GM19397 (cell line): ENCODE measurements at regions not wholly inside any gene's neighbourhood (a gene's known extent, or its start where the extent isn't known, plus 50 kb on each side); places are given as distances from the start of the nearest gene placed in this dataset.

Experiments
- ATAC-seq: cut with Tn5 transposase; IDR thresholded peaks from one replicate; pipeline ENCODE4 v1.9.1; 2021; ENCODE audit warnings: mild to moderate bottlenecking, moderate library complexity; ENCODE audit not compliant: unreplicated experiment

GRCh38 chr4:22986262-22986661, 293.5 kb downstream of the GBA3 start:
- no peak for ATAC-seq

DNA sequence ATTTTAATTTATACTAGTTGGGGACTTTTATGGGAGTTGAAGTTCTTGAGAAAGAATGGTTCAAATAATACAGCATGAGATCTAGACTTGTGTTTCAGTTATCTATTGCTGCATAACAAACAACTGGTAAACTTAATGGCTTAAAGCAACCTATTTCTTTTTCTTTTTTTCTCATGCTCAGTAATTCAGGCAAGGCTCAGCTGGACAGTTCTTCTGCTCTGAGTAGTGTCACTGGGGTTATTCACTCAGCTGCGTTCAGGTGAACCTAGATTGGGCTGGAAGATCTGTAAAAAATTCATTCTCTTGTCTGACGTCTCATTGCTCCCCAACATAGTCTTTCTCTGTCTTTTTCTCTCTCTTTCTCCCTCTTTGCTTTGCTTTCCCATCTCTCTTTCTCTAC, 291.7 kb downstream of the GBA3 start:
- no peak for ATAC-seq

- no peak for ATAC-seq
Measured at GRCh38 chr4:22978656-22979055, 285.9 kb downstream of the GBA3 start.

- no peak for ATAC-seq
Measured at GRCh38 chr4:22970665-22971064, 277.9 kb downstream of the GBA3 start.

DNA sequence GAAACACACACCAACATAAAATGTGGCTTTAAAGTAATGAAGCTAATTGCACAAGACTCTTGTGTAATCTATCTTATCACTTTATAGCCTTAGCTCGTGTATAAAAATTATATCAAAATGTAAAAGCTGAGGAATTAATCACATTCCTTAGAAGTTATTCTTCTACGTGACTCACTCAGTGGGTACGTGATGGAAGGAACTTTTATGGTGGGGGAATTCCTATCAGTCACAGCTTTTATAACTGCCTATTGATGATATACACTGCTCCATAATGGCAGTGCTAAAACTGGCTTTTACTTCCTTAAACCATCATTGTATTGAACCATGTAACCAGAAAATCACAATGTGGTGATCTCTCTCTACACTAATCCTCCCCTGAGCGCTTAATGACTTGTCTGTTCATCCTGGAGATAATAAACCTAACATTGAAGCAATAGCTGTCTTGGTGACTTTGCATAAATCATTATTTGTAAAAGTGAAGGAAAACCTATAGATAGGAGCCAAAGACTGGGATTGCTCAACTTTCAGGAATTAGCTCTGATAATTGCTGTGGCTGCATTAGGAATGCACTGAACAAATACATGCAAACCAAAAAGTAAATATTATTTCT, 276.7 kb downstream of the GBA3 start:
- ATAC-seq = no peak

GRCh38 chr4:22962295-22962694, 269.6 kb downstream of the GBA3 start:
- ATAC-seq = no peak

DNA sequence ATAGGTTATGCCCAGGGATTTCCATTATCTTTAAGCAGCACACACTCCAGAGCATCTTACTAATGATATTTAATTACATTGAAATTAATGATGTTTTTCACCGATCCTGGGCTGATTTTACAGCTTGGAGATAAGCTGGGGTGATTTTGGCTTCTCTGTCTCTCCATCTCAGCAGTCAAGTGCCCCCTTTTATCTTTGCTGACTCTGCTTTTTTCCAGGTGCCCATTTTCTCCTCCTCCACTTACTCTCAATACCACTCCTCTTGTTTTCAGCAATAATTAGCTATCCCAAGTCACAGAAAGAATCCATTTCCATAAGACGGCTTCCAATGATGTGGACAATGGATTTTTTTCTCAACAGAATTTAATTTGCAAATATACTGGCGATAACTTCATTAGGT, 266.7 kb downstream of the GBA3 start:
- ATAC-seq = no peak

DNA sequence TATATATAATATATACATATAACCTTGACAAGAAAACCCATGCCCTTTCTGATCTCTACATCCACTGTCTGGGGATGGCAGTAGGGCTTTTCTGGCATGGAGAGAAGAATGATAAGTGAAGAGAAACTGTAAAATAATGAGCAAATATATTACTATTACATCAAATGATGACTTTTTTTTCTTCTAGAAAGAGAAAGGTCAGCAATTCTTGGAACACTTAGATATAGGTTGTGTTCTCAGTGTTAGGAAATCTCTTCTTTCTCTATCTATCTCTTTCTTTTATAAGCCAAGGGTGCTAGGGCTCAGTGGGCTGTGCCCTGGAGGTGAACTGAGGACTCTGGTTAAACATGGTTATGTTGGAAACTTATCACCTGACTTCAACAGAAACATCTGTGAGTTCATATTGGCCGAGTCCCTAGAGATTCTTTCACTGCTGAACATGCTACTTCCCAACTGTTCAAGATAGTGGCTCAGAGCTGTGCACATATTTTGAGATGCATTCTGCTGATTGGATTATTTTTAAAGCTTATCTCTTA, 265.1 kb downstream of the GBA3 start:
- ATAC-seq = no peak

DNA sequence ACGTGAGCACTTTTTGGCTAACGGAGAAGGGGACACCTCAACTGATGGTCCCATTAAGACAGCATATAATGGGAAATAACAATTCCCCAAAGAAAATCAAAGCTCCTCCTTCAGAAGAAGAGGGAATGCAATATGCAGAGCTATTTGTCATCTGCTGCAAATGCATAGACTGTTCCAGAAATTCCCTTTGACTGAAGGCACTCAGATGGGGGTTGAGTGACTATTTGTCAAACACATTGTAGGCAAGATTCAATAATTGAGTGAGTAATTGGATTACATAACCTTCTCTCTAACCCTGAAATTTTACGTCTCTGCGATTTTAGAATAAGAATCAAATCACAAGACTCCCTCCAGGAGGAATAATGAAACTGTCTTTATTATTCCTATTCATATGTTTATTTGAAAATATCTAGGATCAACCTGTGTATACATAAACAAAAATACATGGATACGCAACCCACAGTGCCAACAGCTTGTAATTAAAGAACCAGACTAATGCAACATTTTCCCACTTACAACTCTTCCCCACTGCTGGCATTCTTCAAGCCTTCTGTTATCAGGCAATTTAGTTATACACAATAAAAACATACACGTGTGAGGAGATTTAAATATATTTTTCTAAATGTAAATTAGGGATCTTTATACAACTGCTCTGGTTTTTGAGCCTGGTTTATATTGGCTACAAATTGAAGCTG, 256.6 kb downstream of the GBA3 start:
- ATAC-seq = no peak

DNA sequence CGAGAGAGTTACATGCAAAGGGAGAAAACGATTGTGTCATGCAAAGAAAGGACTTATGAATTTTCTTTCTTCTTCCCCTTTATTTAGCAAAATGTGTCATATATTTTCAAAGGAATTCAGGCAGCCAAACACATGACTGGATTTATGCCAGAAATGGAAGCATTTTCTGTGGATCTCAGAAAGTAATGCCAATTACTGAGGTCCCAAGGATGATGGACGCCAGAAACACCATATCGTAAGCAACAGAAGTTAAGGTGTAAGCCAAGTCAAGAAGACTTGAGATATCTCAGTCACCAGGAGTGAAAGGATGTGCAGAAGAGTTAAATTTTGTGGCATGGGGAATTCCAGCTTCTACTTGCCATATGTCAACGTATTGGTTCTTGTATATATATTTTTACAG, 255.1 kb downstream of the GBA3 start:
- ATAC-seq = no peak

GRCh38 chr4:22942920-22943559, 250.3 kb downstream of the GBA3 start:
- ATAC-seq = no peak

DNA sequence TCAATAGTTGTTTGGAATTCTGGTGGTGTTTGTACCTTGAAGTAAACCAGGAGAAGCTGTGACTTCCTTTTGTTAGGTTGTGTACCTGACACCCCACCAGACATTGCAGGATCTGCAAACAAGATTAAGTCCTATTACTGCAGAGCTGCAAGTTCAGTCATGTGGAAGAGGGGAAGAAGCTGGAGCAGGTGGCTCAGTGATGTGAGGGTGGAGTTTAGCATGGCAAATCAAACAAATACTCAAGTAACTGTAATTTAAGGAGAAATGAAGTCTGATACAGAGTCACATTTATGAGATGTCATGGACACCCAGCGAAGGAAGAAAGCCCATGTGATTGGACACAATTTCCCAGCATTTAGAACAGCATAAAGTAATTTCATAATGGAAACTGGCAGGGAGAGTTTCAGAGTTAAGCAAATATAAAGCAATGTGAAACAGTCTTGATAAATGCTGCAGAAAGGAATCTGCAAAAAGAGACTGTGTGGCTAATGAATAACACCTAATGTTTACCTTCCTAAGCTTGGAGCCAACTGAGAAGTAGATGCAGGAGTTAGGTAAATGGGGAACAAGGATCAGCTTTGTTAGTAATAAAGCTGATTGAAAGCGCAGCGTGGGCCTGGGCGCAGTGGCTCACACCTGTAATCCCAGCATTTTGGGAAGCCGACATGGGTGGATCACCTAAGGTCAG, 249.1 kb downstream of the GBA3 start:
- no peak for ATAC-seq

- ATAC-seq = no peak
Measured at GRCh38 chr4:22932326-22932725, 239.6 kb downstream of the GBA3 start.

GRCh38 chr4:22922426-22922825, 229.7 kb downstream of the GBA3 start:
- no peak for ATAC-seq

DNA sequence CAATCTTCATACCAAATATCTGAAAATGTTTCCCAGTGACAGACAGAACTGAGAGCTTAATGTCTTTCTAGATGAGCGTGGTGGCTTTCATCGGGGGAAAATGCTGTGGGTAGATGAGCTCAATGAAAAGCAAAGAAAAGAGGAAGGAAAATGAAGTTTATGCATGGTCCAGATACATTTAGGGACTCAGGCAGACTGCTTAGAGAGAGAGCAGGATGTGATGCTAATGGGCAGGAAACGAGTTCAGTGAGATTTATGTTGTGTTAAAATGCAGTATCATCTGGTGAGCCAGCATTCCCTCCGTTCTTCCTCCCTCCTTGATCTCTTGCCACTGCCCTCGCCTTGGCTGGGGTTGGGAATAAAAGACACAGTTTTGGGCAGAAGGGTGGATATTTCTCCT, 229.2 kb downstream of the GBA3 start:
- ATAC-seq = no peak

DNA sequence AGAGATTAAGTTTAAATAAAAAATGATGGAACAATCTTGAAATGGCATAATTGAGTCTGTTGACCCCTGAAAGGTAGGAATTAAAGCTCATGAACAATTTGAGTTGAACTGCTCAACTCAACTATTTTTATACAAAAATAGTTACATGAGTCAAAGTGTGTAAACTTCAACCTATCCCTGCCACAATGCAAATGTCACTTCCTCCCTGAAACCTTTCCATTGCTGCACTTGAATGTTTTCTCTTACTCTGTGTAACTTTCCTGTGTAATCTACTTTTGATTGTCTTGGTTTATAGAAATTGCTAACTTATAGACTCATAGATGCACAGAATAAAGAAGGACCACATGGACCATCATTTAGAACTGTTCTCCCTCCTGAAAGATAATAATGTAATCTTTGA, 218.5 kb downstream of the GBA3 start:
- no peak for ATAC-seq

DNA sequence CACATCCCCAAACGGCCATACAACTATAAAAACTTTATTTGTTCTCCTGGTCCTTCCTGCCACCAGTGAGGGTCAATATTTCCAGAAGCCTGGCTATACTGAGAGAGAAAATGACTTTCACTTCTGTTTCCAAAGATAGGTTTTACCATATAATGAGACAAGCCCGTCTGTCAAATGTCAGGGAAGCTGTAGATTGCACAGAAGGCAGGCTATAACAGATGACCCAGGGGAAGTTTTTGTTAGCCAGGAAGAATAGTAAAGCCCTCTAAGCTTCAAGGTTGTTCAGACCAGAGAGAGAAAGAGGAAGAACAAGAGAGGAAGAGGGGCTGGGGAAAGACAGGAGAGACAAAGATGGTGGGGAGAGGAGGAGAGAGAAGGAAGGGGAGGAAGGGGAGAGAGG, 217.5 kb downstream of the GBA3 start:
- no peak for ATAC-seq

GRCh38 chr4:22906045-22906444, 213.3 kb downstream of the GBA3 start:
- no peak for ATAC-seq

DNA sequence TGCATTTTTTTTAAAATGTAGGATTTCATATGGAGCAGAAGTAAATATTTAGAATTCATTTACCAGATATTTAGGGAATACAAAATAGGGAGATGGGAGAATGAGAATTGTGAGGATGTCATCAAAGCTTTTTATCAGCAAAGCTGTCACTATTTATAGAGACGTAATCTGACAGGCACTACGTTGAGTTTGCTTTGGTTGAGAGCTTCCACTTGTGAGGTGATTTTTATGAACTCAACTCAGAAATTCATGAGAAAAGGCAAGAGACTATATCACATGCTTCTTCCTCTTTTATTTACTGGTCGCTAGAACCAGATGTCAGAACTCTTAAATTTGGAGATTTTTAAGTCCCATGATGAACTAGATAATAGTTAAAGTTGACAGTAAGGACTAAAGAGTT, 211.2 kb downstream of the GBA3 start:
- no peak for ATAC-seq

DNA sequence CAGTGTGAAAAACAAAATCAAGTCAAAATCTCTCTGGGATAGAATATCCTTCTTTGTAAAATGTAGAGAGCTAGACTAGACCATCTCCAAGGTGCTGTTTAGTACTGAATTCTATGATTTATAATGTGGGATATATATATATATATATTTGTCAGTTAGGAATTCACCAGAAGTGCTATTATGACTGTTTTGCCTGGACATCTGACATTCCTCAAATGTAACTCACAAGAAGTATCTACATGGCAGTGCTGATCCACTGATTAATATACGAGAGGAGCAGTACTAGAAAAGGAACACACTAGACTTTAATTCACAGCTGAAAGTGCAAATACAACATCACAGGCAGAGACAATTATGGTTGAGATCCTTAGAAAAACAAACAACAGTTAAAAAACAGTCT, 208.9 kb downstream of the GBA3 start:
- ATAC-seq = no peak

GRCh38 chr4:22900876-22901275, 208.1 kb downstream of the GBA3 start:
- no peak for ATAC-seq
